Urinary bladder (tissue), 3 donors: ENCODE measurements at regions not wholly inside any gene's neighbourhood (a gene's known extent, or its start where the extent isn't known, plus 50 kb on each side); places are given as distances from the start of the nearest gene placed in this dataset.

ENCODE experiments used
- DNase-seq: peaks from one replicate; pipeline ENCODE4 v3.0.0-alpha.2; 2015; ENCODE audit errors: extremely low spot score
- H3K27ac ChIP-seq: one replicate; pipeline ENCODE4 v1.5.1; 2013; ENCODE audit warnings: low read depth, mild to moderate bottlenecking, moderate library complexity
- H3K36me3 ChIP-seq: one replicate; pipeline ENCODE4 v1.6.1; 2013; ENCODE audit warnings: mild to moderate bottlenecking, moderate library complexity; ENCODE audit not compliant: insufficient read depth
- H3K4me1 ChIP-seq: one replicate; pipeline ENCODE4 v1.6.1; 2013; ENCODE audit warnings: mild to moderate bottlenecking, moderate library complexity; ENCODE audit not compliant: insufficient read depth
- H3K4me3 ChIP-seq: one replicate; pipeline ENCODE4 v1.5.1; 2013; ENCODE audit warnings: low read depth, low read length
- WGBS: extraction: QIAGEN DNeasy Blood & Tissue Kit; methylation state at CpG from one replicate; pipeline ENCODE4 v1.1.7; 2013; 5-methylcytosine and 5-hydroxymethylcytosine counted together
- donor health status: healthy with polysubstance abuse.
- donor health status: healthy.

GRCh38 chr4:82200046-82200445 lies 173.7 kb downstream of the HNRNPD start:
- no peak overlapping the region for H3K27ac ChIP-seq
- no peak overlapping the region for H3K4me3 ChIP-seq
- H3K36me3 ChIP-seq, result no peaks in the 10 kb centered on the region
- WGBS, result 67% methylated on average over 1 of the region's 1 CpG
- H3K4me1 ChIP-seq, result no peaks in the 10 kb centered on the region
- no peak for DNase-seq

- no peaks in the 10 kb centered on the region for H3K4me1 ChIP-seq
- H3K4me3 ChIP-seq, result no peak overlapping the region
- WGBS, result 61% methylated on average over 4 of the region's 4 CpGs
- H3K27ac ChIP-seq, result no peak overlapping the region
- no peak for DNase-seq
- H3K36me3 ChIP-seq, result no peaks in the 10 kb centered on the region
These were observed 179.5 kb downstream of the HNRNPD start for GRCh38 chr4:82194329-82194728.

GRCh38 chr4:82192017-82192673 lies 181.6 kb downstream of the HNRNPD start:
- WGBS, result 55% methylated on average over 8 of the region's 8 CpGs
- Histone ChIP-seq H3K36me3 (no peaks in the 10 kb centered on the region), H3K4me1 (no peaks in the 10 kb centered on the region), H3K27ac (no peak overlapping the region), H3K4me3 (no peak overlapping the region)
- no peak for DNase-seq

GRCh38 chr4:82181789-82182188 lies 192.0 kb downstream of the HNRNPD start:
- WGBS, result 80% methylated on average over 3 of the region's 3 CpGs
- H3K4me3 ChIP-seq, result no peak overlapping the region
- no peak for DNase-seq
- no peaks in the 10 kb centered on the region for H3K4me1 ChIP-seq
- no peaks in the 10 kb centered on the region for H3K36me3 ChIP-seq
- H3K27ac ChIP-seq, result no peak overlapping the region

- Histone ChIP-seq H3K27ac (no peak overlapping the region), H3K4me1 (no peaks in the 10 kb centered on the region), H3K36me3 (no peaks in the 10 kb centered on the region), H3K4me3 (no peak overlapping the region)
- 86% methylated on average over 1 of the region's 1 CpG for WGBS
- no peak for DNase-seq
These were observed 201.6 kb downstream of the HNRNPD start for GRCh38 chr4:82172186-82172585.

GRCh38 chr4:82171531-82172155 lies 202.1 kb downstream of the HNRNPD start:
- no peaks in the 10 kb centered on the region for H3K36me3 ChIP-seq
- H3K4me1 ChIP-seq, result no peaks in the 10 kb centered on the region
- H3K4me3 ChIP-seq, result no peak overlapping the region
- WGBS, result 42% methylated on average over 1 of the region's 1 CpG
- no peak overlapping the region for H3K27ac ChIP-seq
- DNase-seq, result no peak

GRCh38 chr4:82149750-82150149 lies 224.0 kb downstream of the HNRNPD start:
- Histone ChIP-seq H3K4me3 (no peak overlapping the region), H3K27ac (no peak overlapping the region), H3K36me3 (no peaks in the 10 kb centered on the region), H3K4me1 (no peaks in the 10 kb centered on the region)
- DNase-seq, result no peak

- no peak for DNase-seq
- H3K27ac ChIP-seq, result no peak overlapping the region
- WGBS, result 75% methylated on average over 3 of the region's 3 CpGs
These were observed 227.9 kb downstream of the HNRNPD start for GRCh38 chr4:82145850-82146249.

GRCh38 chr4:82140422-82140821 lies 233.4 kb downstream of the HNRNPD start:
- Histone ChIP-seq H3K4me1 (no peaks in the 10 kb centered on the region), H3K36me3 (no peaks in the 10 kb centered on the region), H3K27ac (no peak overlapping the region), H3K4me3 (no peak overlapping the region)
- WGBS, result 69% methylated on average over 2 of the region's 2 CpGs
- no peak for DNase-seq

More at GRCh38 chr4:82145850-82146249, 227.9 kb downstream of the HNRNPD start:
- Histone ChIP-seq H3K36me3 (no peaks in the 10 kb centered on the region), H3K4me1 (no peaks in the 10 kb centered on the region), H3K4me3 (no peak overlapping the region)

- H3K36me3 ChIP-seq, result no peaks in the 10 kb centered on the region
- H3K4me1 ChIP-seq, result no peaks in the 10 kb centered on the region
- H3K4me3 ChIP-seq, result no peak overlapping the region
- H3K27ac ChIP-seq, result no peak overlapping the region
- DNase-seq, result no peak
- 85% methylated on average over 3 of the region's 3 CpGs for WGBS
These were observed 234.5 kb downstream of the HNRNPD start for GRCh38 chr4:82139287-82139686.

GRCh38 chr4:82138374-82138773 lies 235.4 kb downstream of the HNRNPD start:
- DNase-seq, result no peak
- Histone ChIP-seq H3K4me3 (no peak overlapping the region), H3K36me3 (no peaks in the 10 kb centered on the region), H3K4me1 (no peaks in the 10 kb centered on the region), H3K27ac (no peak overlapping the region)
- WGBS, result 62% methylated on average over 4 of the region's 4 CpGs

GRCh38 chr4:82136161-82136801 lies 237.5 kb downstream of the HNRNPD start:
- H3K36me3 ChIP-seq, result no peaks in the 10 kb centered on the region
- H3K27ac ChIP-seq, result no peak overlapping the region
- no peaks in the 10 kb centered on the region for H3K4me1 ChIP-seq
- DNase-seq, result no peak
- 68% methylated on average over 2 of the region's 2 CpGs for WGBS
- H3K4me3 ChIP-seq, result no peak overlapping the region

GRCh38 chr4:82128355-82128754 lies 245.4 kb downstream of the HNRNPD start:
- 90% methylated on average over 4 of the region's 4 CpGs for WGBS
- no peak for DNase-seq
- Histone ChIP-seq H3K27ac (no peak overlapping the region), H3K4me1 (no peaks in the 10 kb centered on the region), H3K36me3 (no peaks in the 10 kb centered on the region), H3K4me3 (no peak overlapping the region)

GRCh38 chr4:82126512-82127040 lies 247.2 kb downstream of the HNRNPD start:
- H3K27ac ChIP-seq, result no peak overlapping the region
- H3K4me1 ChIP-seq, result no peaks in the 10 kb centered on the region
- no peak for DNase-seq
- no peak overlapping the region for H3K4me3 ChIP-seq
- no peaks in the 10 kb centered on the region for H3K36me3 ChIP-seq
- WGBS, result 69% methylated on average over 5 of the region's 5 CpGs
